ENCODE measurements at regions not wholly inside any gene's neighbourhood (a gene's known extent, or its start where the extent isn't known, plus 50 kb on each side); places are given as distances from the start of the nearest gene placed in this dataset.

DNA sequence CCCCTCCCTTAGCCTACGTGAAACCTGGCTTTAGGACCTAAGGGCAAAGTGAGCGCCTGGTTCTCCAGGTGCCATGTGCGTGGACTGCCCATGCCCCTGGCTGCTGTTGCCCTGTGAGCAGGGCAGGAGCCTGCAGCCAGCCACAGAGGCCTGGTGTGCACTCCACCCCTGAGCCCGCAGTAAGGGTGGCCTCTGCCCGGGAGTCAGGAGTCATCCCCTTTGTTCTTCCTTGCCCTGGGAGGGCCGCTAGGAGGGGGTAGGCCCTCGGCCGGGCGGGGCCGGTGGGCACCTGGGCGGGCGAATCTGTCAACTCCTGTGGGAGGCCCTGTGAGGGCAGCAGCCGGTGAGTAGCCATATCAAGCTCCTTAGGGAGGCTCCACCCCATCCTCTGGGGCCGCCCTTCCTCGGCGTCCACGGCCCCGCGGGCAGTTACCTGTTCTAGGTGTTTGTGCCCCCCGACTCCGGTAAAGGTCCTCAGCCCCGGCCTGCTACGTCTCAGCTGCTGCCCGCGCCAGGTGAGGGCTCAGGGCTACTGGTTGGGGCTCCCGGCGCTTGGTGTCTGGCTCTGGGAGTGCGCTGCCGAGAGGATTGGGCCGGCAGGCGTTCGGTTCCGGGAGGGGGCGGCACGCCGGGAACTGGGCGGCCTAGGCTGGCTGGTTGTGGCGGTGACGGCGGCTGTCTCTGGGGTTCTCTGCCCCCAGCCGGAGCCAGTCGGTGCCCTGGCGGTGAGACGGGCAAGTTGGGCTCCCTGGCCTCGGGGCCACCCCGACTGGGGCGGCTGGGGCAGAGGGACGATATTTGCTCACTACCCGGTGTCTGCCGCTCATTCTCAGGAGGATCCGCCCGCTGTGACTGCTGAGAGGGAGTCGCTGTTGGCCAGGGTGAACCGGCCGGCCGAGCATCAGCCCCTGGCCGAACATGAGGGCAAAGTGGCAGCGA is 1060.2 kb downstream of the TECRL start:
- no peak overlapping the region for H3K4me3 ChIP-seq (ENCODE audit: low read length)
- H3K9ac ChIP-seq (ENCODE audit: low read length): no peak overlapping the region
- no peaks in the 10 kb centered on the region for H3K27me3 ChIP-seq (replicated peaks; ENCODE audit: control insufficient read depth, insufficient read depth, low read length)
- no peaks in the 10 kb centered on the region for H3K4me1 ChIP-seq (ENCODE audit: control insufficient read depth, insufficient read depth, low read length)
- H3K9me3 ChIP-seq (ENCODE audit: control insufficient read depth, low read length): peaks cover 12% of the 10 kb centered on the region
- no peaks in the 10 kb centered on the region for H3K36me3 ChIP-seq (ENCODE audit: control insufficient read depth, insufficient read depth, low read length, severe bottlenecking)
- DNase-seq (ENCODE audit: low read depth): no peak

DNA sequence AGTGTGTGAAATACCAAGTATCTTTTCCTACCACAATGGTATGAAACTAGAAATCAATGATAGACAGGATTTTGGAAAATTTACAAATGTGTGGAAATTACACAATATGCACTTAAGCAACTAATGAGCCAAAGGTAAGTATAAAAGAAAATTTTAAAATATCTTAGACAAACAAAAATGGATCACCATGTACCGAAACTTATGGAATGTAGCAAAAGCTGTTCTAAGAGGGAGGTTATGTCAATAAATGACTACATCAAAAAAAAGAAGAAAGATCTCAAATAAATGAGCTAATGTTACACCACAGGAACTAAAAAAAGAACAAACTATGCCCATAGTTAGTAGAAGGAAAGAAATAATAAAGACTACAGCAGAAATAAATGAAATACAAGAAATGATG is 1084.1 kb downstream of the TECRL start:
- no peak overlapping the region for H3K4me3 ChIP-seq (ENCODE audit: low read length)
- no peak for DNase-seq (ENCODE audit: low read depth)
- H3K27me3 ChIP-seq (replicated peaks; ENCODE audit: control insufficient read depth, insufficient read depth, low read length): no peaks in the 10 kb centered on the region
- H3K9ac ChIP-seq (ENCODE audit: low read length): no peak overlapping the region
- no peaks in the 10 kb centered on the region for H3K36me3 ChIP-seq (ENCODE audit: control insufficient read depth, insufficient read depth, low read length, severe bottlenecking)
- peaks cover under 1% of the 10 kb centered on the region for H3K9me3 ChIP-seq (ENCODE audit: control insufficient read depth, low read length)
- H3K4me1 ChIP-seq (ENCODE audit: control insufficient read depth, insufficient read depth, low read length): no peaks in the 10 kb centered on the region

GRCh38 chr4:63316633-63317032 is 1092.6 kb downstream of the TECRL start:
- H3K4me3 ChIP-seq (ENCODE audit: low read length): no peak overlapping the region
- no peak for DNase-seq (ENCODE audit: low read depth)
- no peaks in the 10 kb centered on the region for H3K36me3 ChIP-seq (ENCODE audit: control insufficient read depth, insufficient read depth, low read length, severe bottlenecking)
- H3K4me1 ChIP-seq (ENCODE audit: control insufficient read depth, insufficient read depth, low read length): no peaks in the 10 kb centered on the region
- H3K9ac ChIP-seq (ENCODE audit: low read length): no peak overlapping the region
- no peaks in the 10 kb centered on the region for H3K27me3 ChIP-seq (replicated peaks; ENCODE audit: control insufficient read depth, insufficient read depth, low read length)
- H3K9me3 ChIP-seq (ENCODE audit: control insufficient read depth, low read length): no peaks in the 10 kb centered on the region

DNA sequence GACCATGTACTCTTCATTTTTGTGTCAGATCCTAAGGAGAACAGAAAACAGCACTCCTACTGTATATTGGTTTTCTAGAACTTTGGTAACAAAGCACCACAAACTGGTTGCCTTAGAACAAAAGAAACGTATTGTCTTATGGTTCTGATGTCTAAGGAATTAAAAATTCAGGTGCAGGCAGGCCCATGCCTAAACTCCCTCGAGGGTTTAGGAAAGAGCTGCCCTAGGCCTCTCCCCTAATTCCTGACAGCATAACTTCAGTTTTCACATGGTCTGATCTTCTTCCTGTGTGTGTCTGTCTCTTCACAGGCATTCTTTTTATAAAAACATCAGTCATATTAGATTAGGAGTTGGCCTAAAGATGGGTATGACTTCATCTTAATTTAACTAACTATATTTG is 1093.6 kb downstream of the TECRL start:
- Histone ChIP-seq H3K36me3 (ENCODE audit: control insufficient read depth, insufficient read depth, low read length, severe bottlenecking) (no peaks in the 10 kb centered on the region), H3K4me3 (ENCODE audit: low read length) (no peak overlapping the region), H3K4me1 (ENCODE audit: control insufficient read depth, insufficient read depth, low read length) (no peaks in the 10 kb centered on the region), H3K9me3 (ENCODE audit: control insufficient read depth, low read length) (no peaks in the 10 kb centered on the region), H3K27me3 (replicated peaks; ENCODE audit: control insufficient read depth, insufficient read depth, low read length) (no peaks in the 10 kb centered on the region), H3K9ac (ENCODE audit: low read length) (no peak overlapping the region)
- no peak for DNase-seq (ENCODE audit: low read depth)

DNA sequence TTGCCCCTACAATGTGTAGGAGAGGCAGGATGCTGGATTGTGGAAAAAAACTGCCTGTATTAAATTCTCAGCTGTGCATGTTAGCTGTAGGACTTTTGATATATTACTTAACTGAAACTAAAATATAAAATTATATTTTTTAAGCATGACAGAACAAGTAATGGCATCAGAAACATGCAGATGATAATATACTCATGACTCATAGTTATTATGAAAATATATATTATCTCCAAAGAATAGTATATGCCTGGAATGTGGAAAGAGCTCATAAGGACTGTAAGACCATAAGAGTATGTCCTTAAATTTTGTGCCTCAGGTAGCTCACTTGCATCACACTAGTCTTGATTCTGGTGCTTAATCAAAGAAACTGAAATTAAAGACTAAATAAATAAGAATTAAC is 1100.6 kb downstream of the TECRL start:
- no peaks in the 10 kb centered on the region for H3K36me3 ChIP-seq (ENCODE audit: control insufficient read depth, insufficient read depth, low read length, severe bottlenecking)
- H3K9ac ChIP-seq (ENCODE audit: low read length): no peak overlapping the region
- no peak for DNase-seq (ENCODE audit: low read depth)
- no peaks in the 10 kb centered on the region for H3K9me3 ChIP-seq (ENCODE audit: control insufficient read depth, low read length)
- H3K27me3 ChIP-seq (replicated peaks; ENCODE audit: control insufficient read depth, insufficient read depth, low read length): no peaks in the 10 kb centered on the region
- no peak overlapping the region for H3K4me3 ChIP-seq (ENCODE audit: low read length)
- no peaks in the 10 kb centered on the region for H3K4me1 ChIP-seq (ENCODE audit: control insufficient read depth, insufficient read depth, low read length)

DNA sequence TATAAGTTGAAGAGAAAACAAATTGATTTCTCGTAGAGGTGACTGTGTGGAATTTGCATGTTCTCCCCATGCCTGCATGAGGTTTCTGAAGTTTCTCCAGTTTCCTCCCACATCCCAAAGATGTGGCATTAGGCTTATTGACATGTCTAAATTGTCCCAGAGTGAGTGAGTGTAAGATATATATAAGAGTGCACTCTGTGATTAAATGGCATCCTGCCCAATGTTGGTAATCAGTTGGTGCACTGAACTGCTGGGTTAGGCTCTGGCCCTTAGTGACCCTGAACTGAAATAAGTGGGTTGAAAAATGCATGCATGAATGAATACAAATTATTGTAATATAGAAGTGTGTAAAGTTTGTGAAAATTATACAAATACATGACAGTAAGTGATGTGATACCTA is 1106.5 kb downstream of the TECRL start:
- H3K27me3 ChIP-seq (replicated peaks; ENCODE audit: control insufficient read depth, insufficient read depth, low read length): no peaks in the 10 kb centered on the region
- no peak for DNase-seq (ENCODE audit: low read depth)
- no peak overlapping the region for H3K4me3 ChIP-seq (ENCODE audit: low read length)
- no peaks in the 10 kb centered on the region for H3K36me3 ChIP-seq (ENCODE audit: control insufficient read depth, insufficient read depth, low read length, severe bottlenecking)
- no peak overlapping the region for H3K9ac ChIP-seq (ENCODE audit: low read length)
- H3K9me3 ChIP-seq (ENCODE audit: control insufficient read depth, low read length): no peaks in the 10 kb centered on the region
- no peaks in the 10 kb centered on the region for H3K4me1 ChIP-seq (ENCODE audit: control insufficient read depth, insufficient read depth, low read length)

DNA sequence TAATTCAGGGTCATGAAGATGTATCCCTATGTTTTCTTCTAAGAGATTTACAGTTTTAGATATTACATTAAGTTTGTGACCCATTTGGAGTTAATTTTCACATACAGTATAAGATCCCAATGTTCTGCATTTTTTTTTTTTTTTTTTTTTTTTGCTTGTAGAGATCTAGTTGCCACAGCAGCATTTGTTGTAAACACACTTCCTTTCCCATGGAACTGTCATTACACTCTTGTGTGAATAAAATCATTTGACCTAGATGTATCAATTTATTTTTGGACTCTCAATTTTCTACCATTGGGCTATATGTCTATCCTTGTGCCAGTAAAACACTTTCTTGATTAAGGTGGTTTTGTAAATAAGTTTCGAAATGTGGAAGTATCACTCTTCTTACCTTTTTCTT is 1107.2 kb downstream of the TECRL start:
- no peak overlapping the region for H3K4me3 ChIP-seq (ENCODE audit: low read length)
- no peaks in the 10 kb centered on the region for H3K27me3 ChIP-seq (replicated peaks; ENCODE audit: control insufficient read depth, insufficient read depth, low read length)
- DNase-seq (ENCODE audit: low read depth): no peak
- H3K36me3 ChIP-seq (ENCODE audit: control insufficient read depth, insufficient read depth, low read length, severe bottlenecking): no peaks in the 10 kb centered on the region
- H3K9ac ChIP-seq (ENCODE audit: low read length): no peak overlapping the region
- H3K4me1 ChIP-seq (ENCODE audit: control insufficient read depth, insufficient read depth, low read length): no peaks in the 10 kb centered on the region
- no peaks in the 10 kb centered on the region for H3K9me3 ChIP-seq (ENCODE audit: control insufficient read depth, low read length)

DNA sequence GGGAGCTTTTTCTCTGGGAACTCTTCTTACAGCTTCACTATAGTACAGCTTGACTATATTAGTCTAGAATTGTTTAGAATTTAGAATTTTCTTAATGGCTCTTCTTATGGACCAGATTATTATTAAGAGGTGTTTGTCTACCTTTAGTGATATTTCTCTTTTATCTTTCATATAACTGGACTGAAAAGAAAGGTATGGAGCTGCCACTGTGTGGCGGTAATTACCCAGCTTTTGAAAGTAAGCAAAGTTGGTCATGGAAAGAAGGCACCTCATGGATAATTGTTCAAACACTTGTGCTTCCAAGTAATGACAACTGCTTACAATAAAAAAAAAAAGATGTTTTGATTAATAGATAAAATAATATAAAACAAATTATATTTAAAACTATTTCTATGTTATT is 1112.5 kb downstream of the TECRL start:
- H3K9me3 ChIP-seq (ENCODE audit: control insufficient read depth, low read length): no peaks in the 10 kb centered on the region
- H3K36me3 ChIP-seq (ENCODE audit: control insufficient read depth, insufficient read depth, low read length, severe bottlenecking): no peaks in the 10 kb centered on the region
- H3K9ac ChIP-seq (ENCODE audit: low read length): no peak overlapping the region
- no peak overlapping the region for H3K4me3 ChIP-seq (ENCODE audit: low read length)
- no peaks in the 10 kb centered on the region for H3K27me3 ChIP-seq (replicated peaks; ENCODE audit: control insufficient read depth, insufficient read depth, low read length)
- no peaks in the 10 kb centered on the region for H3K4me1 ChIP-seq (ENCODE audit: control insufficient read depth, insufficient read depth, low read length)
- no peak for DNase-seq (ENCODE audit: low read depth)

- Histone ChIP-seq H3K9me3 (ENCODE audit: control insufficient read depth, low read length) (no peaks in the 10 kb centered on the region), H3K27me3 (replicated peaks; ENCODE audit: control insufficient read depth, insufficient read depth, low read length) (no peaks in the 10 kb centered on the region), H3K4me1 (ENCODE audit: control insufficient read depth, insufficient read depth, low read length) (no peaks in the 10 kb centered on the region), H3K4me3 (ENCODE audit: low read length) (no peak overlapping the region), H3K36me3 (ENCODE audit: control insufficient read depth, insufficient read depth, low read length, severe bottlenecking) (no peaks in the 10 kb centered on the region), H3K9ac (ENCODE audit: low read length) (no peak overlapping the region)
- DNase-seq (ENCODE audit: low read depth): no peak
These were observed 1133.8 kb downstream of the TECRL start for GRCh38 chr4:63275491-63275890.

DNA sequence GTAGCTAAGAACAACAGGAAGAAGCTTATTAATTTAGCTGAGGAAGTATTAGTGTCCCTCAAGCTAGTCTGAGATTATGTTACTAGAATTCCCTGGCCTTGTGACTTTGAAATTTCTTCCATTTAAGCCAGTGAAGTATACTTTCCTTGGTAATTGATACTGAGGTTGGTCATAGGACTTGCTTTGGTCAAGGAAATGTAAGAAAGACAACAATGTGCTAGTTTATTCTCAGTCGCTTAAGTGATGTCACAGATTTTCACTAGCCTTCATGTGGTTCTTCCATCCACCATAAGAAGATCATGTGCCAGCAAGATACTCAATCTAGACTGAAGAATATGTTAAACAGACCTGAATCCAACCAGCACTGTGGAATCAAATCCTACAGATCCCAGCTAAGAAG is 1140.1 kb downstream of the TECRL start:
- no peak overlapping the region for H3K9ac ChIP-seq (ENCODE audit: low read length)
- H3K36me3 ChIP-seq (ENCODE audit: control insufficient read depth, insufficient read depth, low read length, severe bottlenecking): no peaks in the 10 kb centered on the region
- DNase-seq (ENCODE audit: low read depth): no peak
- no peaks in the 10 kb centered on the region for H3K27me3 ChIP-seq (replicated peaks; ENCODE audit: control insufficient read depth, insufficient read depth, low read length)
- no peaks in the 10 kb centered on the region for H3K4me1 ChIP-seq (ENCODE audit: control insufficient read depth, insufficient read depth, low read length)
- no peaks in the 10 kb centered on the region for H3K9me3 ChIP-seq (ENCODE audit: control insufficient read depth, low read length)
- H3K4me3 ChIP-seq (ENCODE audit: low read length): no peak overlapping the region

DNA sequence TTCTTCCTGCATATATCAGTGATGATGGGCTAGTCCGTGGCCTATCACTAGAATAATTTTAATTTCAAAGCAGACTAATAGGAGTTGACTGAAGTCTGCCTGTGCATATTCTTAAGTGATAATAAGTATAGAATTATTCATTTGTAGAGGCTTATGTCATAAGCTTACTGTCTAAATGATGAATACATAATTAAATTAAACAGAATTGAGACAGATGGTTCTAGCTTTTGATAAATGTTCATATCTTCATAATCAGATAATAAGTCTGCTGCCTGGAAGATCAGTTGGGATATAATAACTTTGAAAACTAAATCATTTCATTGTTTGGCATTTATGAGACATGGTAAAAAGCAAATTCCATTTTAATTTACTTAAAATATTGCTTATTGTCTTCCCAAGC is 1175.6 kb downstream of the TECRL start:
- no peak for DNase-seq (ENCODE audit: low read depth)
- H3K4me1 ChIP-seq (ENCODE audit: control insufficient read depth, insufficient read depth, low read length): no peaks in the 10 kb centered on the region
- no peak overlapping the region for H3K9ac ChIP-seq (ENCODE audit: low read length)

GRCh38 chr4:63232058-63232457 is 1177.2 kb downstream of the TECRL start:
- Histone ChIP-seq H3K27me3 (replicated peaks; ENCODE audit: control insufficient read depth, insufficient read depth, low read length) (no peaks in the 10 kb centered on the region), H3K4me3 (ENCODE audit: low read length) (no peak overlapping the region), H3K4me1 (ENCODE audit: control insufficient read depth, insufficient read depth, low read length) (no peaks in the 10 kb centered on the region), H3K9me3 (ENCODE audit: control insufficient read depth, low read length) (peaks cover 9% of the 10 kb centered on the region), H3K9ac (ENCODE audit: low read length) (no peak overlapping the region), H3K36me3 (ENCODE audit: control insufficient read depth, insufficient read depth, low read length, severe bottlenecking) (no peaks in the 10 kb centered on the region)
- no peak for DNase-seq (ENCODE audit: low read depth)

More for the DNA sequence above, 1175.6 kb downstream of the TECRL start:
- no peak overlapping the region for H3K4me3 ChIP-seq (ENCODE audit: low read length)
- peaks cover 9% of the 10 kb centered on the region for H3K9me3 ChIP-seq (ENCODE audit: control insufficient read depth, low read length)
- H3K36me3 ChIP-seq (ENCODE audit: control insufficient read depth, insufficient read depth, low read length, severe bottlenecking): no peaks in the 10 kb centered on the region
- no peaks in the 10 kb centered on the region for H3K27me3 ChIP-seq (replicated peaks; ENCODE audit: control insufficient read depth, insufficient read depth, low read length)

Measured in adipocyte (in vitro differentiated cells).